ENCODE measurements at regions not wholly inside any gene's neighbourhood (a gene's known extent, or its start where the extent isn't known, plus 50 kb on each side); places are given as distances from the start of the nearest gene placed in this dataset.

GRCh38 chr2:128925631-128926030 lies 607.0 kb upstream of the HS6ST1 start:
- Histone ChIP-seq H3K9ac (replicated peaks; ENCODE audit: extremely low read depth, insufficient read depth, low read length) (no peak overlapping the region), H3K27ac (ENCODE audit: insufficient read depth, low read depth, low read length) (no peak overlapping the region), H3K9me1 (replicated peaks; ENCODE audit: control insufficient read depth, extremely low read depth, insufficient read depth, low read length) (no peaks in the 10 kb centered on the region), H4K20me1 (replicated peaks; ENCODE audit: control insufficient read depth, extremely low read depth, insufficient read depth, low read length) (no peaks in the 10 kb centered on the region), H3K79me2 (ENCODE audit: control insufficient read depth, insufficient read depth, low read length) (no peaks in the 10 kb centered on the region), H2AFZ (ENCODE audit: low read depth, low read length) (no peak overlapping the region), H3K4me1 (ENCODE audit: control insufficient read depth, extremely low read depth, insufficient read depth, low read length) (no peaks in the 10 kb centered on the region), H3K4me2 (ENCODE audit: insufficient read depth, low read length) (no peak overlapping the region), H3K27me3 (ENCODE audit: control insufficient read depth in 2 of 2, insufficient read depth in 2 of 2, low read length in 2 of 2) (no peaks in the 10 kb centered on the region), H3K36me3 (ENCODE audit: control insufficient read depth in 2 of 2, extremely low read depth in 1 of 2, insufficient read depth in 2 of 2, low read length in 2 of 2) (no peaks in the 10 kb centered on the region), H3K9me3 (replicated peaks; ENCODE audit: control insufficient read depth, insufficient read depth, low read length) (peaks cover 2% of the 10 kb centered on the region), H3K4me3 (replicated peaks in 1 of 3; ENCODE audit: insufficient read depth in 1 of 3, low read depth in 1 of 3, low read length in 3 of 3) (no peak overlapping the region)
- TF ChIP-seq MYC (IDR thresholded peaks at IDR 0.05; ENCODE audit: low read depth, low read length), result no peak
- TF ChIP-seq POLR2AphosphoS5 (IDR thresholded peaks at IDR 0.05; ENCODE audit: insufficient read depth, low read depth, low read length), result no peak
- TF ChIP-seq GATA2 (IDR thresholded peaks at IDR 0.05; ENCODE audit: insufficient read depth, insufficient read length, low read depth, low read length), result no peak
- no peak for TF ChIP-seq FOS (IDR thresholded peaks at IDR 0.05; ENCODE audit: borderline replicate concordance, insufficient read depth, low read length)
- ChIA-PET CTCF (no interaction called here), POLR2A (no interaction called here)
- intact Hi-C loops (cut with micrococcal nuclease), result no loop called here
- BruUV-seq (replicated peaks), result no TSS peak
- FAIRE-seq, result no peak
- no peak for DNase-seq (ENCODE audit: low read depth, low spot score)
- dilution Hi-C loops (cut with MboI; ENCODE audit: extremely low pct_ligation_motif_present, low sequenced_read_pairs), result no loop called here

GRCh38 chr2:128930101-128930500 lies 611.4 kb upstream of the HS6ST1 start:
- no TSS peak for BruUV-seq (replicated peaks)
- H2AFZ ChIP-seq (ENCODE audit: low read depth, low read length), result no peak overlapping the region
- H3K36me3 ChIP-seq (ENCODE audit: control insufficient read depth in 2 of 2, extremely low read depth in 1 of 2, insufficient read depth in 2 of 2, low read length in 2 of 2), result no peaks in the 10 kb centered on the region
- TF ChIP-seq POLR2AphosphoS5 (IDR thresholded peaks at IDR 0.05; ENCODE audit: insufficient read depth, low read depth, low read length) (no peak), FOS (IDR thresholded peaks at IDR 0.05; ENCODE audit: borderline replicate concordance, insufficient read depth, low read length) (no peak), JUN (IDR thresholded peaks at IDR 0.05; ENCODE audit: borderline replicate concordance, insufficient read depth, insufficient read length, low read depth) (no peak), EZH2 (IDR thresholded peaks at IDR 0.05; ENCODE audit: borderline replicate concordance, low read depth, low read length, severe bottlenecking) (no peak), GATA2 (IDR thresholded peaks at IDR 0.05; ENCODE audit: insufficient read depth, insufficient read length, low read depth, low read length) (no peak), MAX (IDR thresholded peaks at IDR 0.05; ENCODE audit: insufficient read depth, insufficient read length) (no peak), POLR2A (IDR thresholded peaks at IDR 0.05; ENCODE audit: low read depth, low read length) (no peak), CTCF (IDR thresholded peaks at IDR 0.05; ENCODE audit: extremely low read depth in 1 of 2, insufficient read depth in 1 of 2, low read depth in 1 of 2, low read length in 2 of 2) (no peak), MYC (IDR thresholded peaks at IDR 0.05; ENCODE audit: low read depth, low read length) (no peak)
- no peaks in the 10 kb centered on the region for H3K9me1 ChIP-seq (replicated peaks; ENCODE audit: control insufficient read depth, extremely low read depth, insufficient read depth, low read length)
- no peak overlapping the region for H3K4me3 ChIP-seq (replicated peaks in 1 of 3; ENCODE audit: insufficient read depth in 1 of 3, low read depth in 1 of 3, low read length in 3 of 3)
- no peaks in the 10 kb centered on the region for H4K20me1 ChIP-seq (replicated peaks; ENCODE audit: control insufficient read depth, extremely low read depth, insufficient read depth, low read length)
- H3K27ac ChIP-seq (ENCODE audit: insufficient read depth, low read depth, low read length), result no peak overlapping the region
- no peak overlapping the region for H3K9ac ChIP-seq (replicated peaks; ENCODE audit: extremely low read depth, insufficient read depth, low read length)
- intact Hi-C loops (cut with micrococcal nuclease) (no loop called here), dilution Hi-C loops (cut with MboI; ENCODE audit: extremely low pct_ligation_motif_present, low sequenced_read_pairs) (no loop called here)
- FAIRE-seq (no peak), DNase-seq (ENCODE audit: low read depth, low spot score) (no peak)
- H3K79me2 ChIP-seq (ENCODE audit: control insufficient read depth, insufficient read depth, low read length), result no peaks in the 10 kb centered on the region
- no peak overlapping the region for H3K4me2 ChIP-seq (ENCODE audit: insufficient read depth, low read length)
- H3K4me1 ChIP-seq (ENCODE audit: control insufficient read depth, extremely low read depth, insufficient read depth, low read length), result no peaks in the 10 kb centered on the region
- ChIA-PET CTCF (no interaction called here), POLR2A (no interaction called here)
- no peaks in the 10 kb centered on the region for H3K9me3 ChIP-seq (replicated peaks; ENCODE audit: control insufficient read depth, insufficient read depth, low read length)
- no peaks in the 10 kb centered on the region for H3K27me3 ChIP-seq (ENCODE audit: control insufficient read depth in 2 of 2, insufficient read depth in 2 of 2, low read length in 2 of 2)
